Thyroid gland (tissue), 4 donors: ENCODE measurements at regions not wholly inside any gene's neighbourhood (a gene's known extent, or its start where the extent isn't known, plus 50 kb on each side); places are given as distances from the start of the nearest gene placed in this dataset.

ENCODE experiments used
- POLR2A ChIP-seq, 2 donors: fragments of 450-650 bp; IDR thresholded peaks; one replicate each; pipeline ENCODE4 v1.6.1; 2017; ENCODE audit warnings: antibody characterized with exemption in 2 of 2, mild to moderate bottlenecking in 2 of 2, moderate library complexity in 1 of 2
- TF ChIP-seq, protein P1 (sequence below), 6 experiments: fragments of 200-600 bp in 3 of 6; fragments of 450-650 bp in 3 of 6; sonication (generic) in 3 of 6; IDR thresholded peaks; one replicate each; pipeline ENCODE4 v1.5.1; 2016 to 2019; ENCODE audit warnings: antibody characterized with exemption in 6 of 6, mild to moderate bottlenecking in 2 of 6, inconsistent platforms in 1 of 6, moderate library complexity in 1 of 6

DNA sequence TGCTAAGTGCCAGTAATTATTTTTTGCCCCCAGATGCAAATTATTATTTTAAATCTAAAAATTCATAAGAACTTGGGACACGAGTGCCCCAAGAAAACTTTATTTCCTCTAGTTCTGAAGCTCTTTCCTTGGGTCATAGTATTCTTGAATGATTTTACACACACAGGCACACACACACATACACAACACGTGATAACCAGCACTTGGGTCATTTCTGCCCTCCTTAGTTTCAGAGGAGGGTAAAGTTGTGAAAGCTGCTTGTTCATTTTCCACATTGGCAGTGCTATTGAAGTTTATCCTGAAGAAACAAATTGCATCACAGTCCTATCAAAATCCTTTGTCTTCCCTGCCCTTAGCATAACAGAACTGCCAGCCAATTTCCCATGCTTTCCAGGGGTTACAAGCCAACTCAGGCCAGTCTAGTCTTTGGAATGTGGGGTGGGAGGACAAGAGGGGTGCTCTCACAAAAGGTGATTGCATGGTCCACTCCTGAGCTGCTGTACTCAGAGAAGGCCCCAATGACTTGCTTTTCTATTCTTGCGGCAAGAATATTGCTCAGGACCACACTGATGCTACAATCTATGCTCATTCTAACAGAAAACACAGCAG, 98.5 kb upstream of the POGK start:
- TF ChIP-seq, protein P1, sequence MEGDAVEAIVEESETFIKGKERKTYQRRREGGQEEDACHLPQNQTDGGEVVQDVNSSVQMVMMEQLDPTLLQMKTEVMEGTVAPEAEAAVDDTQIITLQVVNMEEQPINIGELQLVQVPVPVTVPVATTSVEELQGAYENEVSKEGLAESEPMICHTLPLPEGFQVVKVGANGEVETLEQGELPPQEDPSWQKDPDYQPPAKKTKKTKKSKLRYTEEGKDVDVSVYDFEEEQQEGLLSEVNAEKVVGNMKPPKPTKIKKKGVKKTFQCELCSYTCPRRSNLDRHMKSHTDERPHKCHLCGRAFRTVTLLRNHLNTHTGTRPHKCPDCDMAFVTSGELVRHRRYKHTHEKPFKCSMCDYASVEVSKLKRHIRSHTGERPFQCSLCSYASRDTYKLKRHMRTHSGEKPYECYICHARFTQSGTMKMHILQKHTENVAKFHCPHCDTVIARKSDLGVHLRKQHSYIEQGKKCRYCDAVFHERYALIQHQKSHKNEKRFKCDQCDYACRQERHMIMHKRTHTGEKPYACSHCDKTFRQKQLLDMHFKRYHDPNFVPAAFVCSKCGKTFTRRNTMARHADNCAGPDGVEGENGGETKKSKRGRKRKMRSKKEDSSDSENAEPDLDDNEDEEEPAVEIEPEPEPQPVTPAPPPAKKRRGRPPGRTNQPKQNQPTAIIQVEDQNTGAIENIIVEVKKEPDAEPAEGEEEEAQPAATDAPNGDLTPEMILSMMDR (IDR thresholded peaks at IDR 0.05) = no peak
- no peak for TF ChIP-seq POLR2A (IDR thresholded peaks at IDR 0.05)
